HL-60 (cell line): ENCODE measurements at regions not wholly inside any gene's neighbourhood (a gene's known extent, or its start where the extent isn't known, plus 50 kb on each side); places are given as distances from the start of the nearest gene placed in this dataset.

Experiments
- DNase-seq, 2 experiments: peaks; one replicate each; pipeline ENCODE4 v3.0.0-alpha.2; 2010 to 2020; ENCODE audit warnings: low read depth in 1 of 2, low spot score in 1 of 2
- H3K27ac ChIP-seq: fragments of 250-450 bp; sonication (Bioruptor Pico); replicated peaks from 2 replicates; pipeline ENCODE4 v1.5.1; 2020; ENCODE audit warnings: mild to moderate bottlenecking, moderate library complexity
- H3K27me3 ChIP-seq: fragments of 250-450 bp; sonication (Bioruptor Pico); 2 replicates; pipeline ENCODE4 v1.5.1; 2021; ENCODE audit warnings: mild to moderate bottlenecking, moderate library complexity; ENCODE audit not compliant: insufficient read depth, poor library complexity, severe bottlenecking
- H3K4me3 ChIP-seq: replicated peaks from 2 replicates; pipeline ENCODE4 v1.5.1; 2011; ENCODE audit warnings: mild to moderate bottlenecking, control low read depth, low read length; ENCODE audit not compliant: insufficient read depth
- GABPA ChIP-seq: IDR thresholded peaks from 2 replicates; pipeline ENCODE4 v1.6.1; 2012; ENCODE audit warnings: low read depth
- POLR2AphosphoS5 ChIP-seq: IDR thresholded peaks from 2 replicates; pipeline ENCODE4 v1.6.1; 2012; ENCODE audit warnings: low read depth
- SPI1 ChIP-seq: IDR thresholded peaks from 2 replicates; pipeline ENCODE4 v1.6.1; 2012; ENCODE audit warnings: low read depth, mild to moderate bottlenecking, borderline replicate concordance
- TF ChIP-seq, protein P1 (sequence below): IDR thresholded peaks from 2 replicates; pipeline ENCODE4 v1.6.1; 2012; ENCODE audit warnings: low read depth; ENCODE audit not compliant: insufficient replicate concordance
- TF ChIP-seq, protein P2 (sequence below): IDR thresholded peaks from one replicate; pipeline ENCODE4 v1.5.1; 2011; ENCODE audit warnings: low read length, control low read depth, inconsistent platforms; ENCODE audit not compliant: insufficient read depth

DNA sequence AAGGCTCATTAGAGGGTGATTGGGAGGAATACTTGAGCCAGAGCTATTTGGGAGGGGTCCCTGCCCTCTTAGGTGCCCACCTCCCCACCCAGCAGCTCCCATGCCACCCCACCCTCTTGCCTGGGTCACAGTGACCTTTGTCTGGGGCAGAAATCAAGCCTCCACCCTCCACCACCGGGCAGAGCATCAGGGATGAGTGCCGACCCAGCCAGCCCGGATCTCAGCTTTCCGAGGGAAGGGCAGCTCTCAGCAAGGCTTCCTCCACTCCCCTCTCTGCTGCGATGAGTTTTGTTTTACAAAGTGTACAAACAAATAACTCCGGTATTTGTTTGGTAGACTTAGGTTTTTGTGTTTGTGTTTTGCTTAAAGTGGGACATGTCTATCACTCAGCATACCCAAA is 136.7 kb upstream of the CST7 start:
- no peak for TF ChIP-seq POLR2AphosphoS5
- DNase-seq: no peak
- Histone ChIP-seq H3K27ac (no peak overlapping the region), H3K4me3 (no peak overlapping the region), H3K27me3 (no peaks in the 10 kb centered on the region)

GRCh38 chr20:24813080-24813479 is 136.0 kb upstream of the CST7 start:
- H3K4me3 ChIP-seq: no peak overlapping the region
- TF ChIP-seq, protein P1, sequence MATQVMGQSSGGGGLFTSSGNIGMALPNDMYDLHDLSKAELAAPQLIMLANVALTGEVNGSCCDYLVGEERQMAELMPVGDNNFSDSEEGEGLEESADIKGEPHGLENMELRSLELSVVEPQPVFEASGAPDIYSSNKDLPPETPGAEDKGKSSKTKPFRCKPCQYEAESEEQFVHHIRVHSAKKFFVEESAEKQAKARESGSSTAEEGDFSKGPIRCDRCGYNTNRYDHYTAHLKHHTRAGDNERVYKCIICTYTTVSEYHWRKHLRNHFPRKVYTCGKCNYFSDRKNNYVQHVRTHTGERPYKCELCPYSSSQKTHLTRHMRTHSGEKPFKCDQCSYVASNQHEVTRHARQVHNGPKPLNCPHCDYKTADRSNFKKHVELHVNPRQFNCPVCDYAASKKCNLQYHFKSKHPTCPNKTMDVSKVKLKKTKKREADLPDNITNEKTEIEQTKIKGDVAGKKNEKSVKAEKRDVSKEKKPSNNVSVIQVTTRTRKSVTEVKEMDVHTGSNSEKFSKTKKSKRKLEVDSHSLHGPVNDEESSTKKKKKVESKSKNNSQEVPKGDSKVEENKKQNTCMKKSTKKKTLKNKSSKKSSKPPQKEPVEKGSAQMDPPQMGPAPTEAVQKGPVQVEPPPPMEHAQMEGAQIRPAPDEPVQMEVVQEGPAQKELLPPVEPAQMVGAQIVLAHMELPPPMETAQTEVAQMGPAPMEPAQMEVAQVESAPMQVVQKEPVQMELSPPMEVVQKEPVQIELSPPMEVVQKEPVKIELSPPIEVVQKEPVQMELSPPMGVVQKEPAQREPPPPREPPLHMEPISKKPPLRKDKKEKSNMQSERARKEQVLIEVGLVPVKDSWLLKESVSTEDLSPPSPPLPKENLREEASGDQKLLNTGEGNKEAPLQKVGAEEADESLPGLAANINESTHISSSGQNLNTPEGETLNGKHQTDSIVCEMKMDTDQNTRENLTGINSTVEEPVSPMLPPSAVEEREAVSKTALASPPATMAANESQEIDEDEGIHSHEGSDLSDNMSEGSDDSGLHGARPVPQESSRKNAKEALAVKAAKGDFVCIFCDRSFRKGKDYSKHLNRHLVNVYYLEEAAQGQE: no peak
- TF ChIP-seq, protein P2, sequence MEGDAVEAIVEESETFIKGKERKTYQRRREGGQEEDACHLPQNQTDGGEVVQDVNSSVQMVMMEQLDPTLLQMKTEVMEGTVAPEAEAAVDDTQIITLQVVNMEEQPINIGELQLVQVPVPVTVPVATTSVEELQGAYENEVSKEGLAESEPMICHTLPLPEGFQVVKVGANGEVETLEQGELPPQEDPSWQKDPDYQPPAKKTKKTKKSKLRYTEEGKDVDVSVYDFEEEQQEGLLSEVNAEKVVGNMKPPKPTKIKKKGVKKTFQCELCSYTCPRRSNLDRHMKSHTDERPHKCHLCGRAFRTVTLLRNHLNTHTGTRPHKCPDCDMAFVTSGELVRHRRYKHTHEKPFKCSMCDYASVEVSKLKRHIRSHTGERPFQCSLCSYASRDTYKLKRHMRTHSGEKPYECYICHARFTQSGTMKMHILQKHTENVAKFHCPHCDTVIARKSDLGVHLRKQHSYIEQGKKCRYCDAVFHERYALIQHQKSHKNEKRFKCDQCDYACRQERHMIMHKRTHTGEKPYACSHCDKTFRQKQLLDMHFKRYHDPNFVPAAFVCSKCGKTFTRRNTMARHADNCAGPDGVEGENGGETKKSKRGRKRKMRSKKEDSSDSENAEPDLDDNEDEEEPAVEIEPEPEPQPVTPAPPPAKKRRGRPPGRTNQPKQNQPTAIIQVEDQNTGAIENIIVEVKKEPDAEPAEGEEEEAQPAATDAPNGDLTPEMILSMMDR: no peak
- TF ChIP-seq SPI1 (no peak), GABPA (no peak), POLR2AphosphoS5 (no peak)
- no peaks in the 10 kb centered on the region for H3K27me3 ChIP-seq
- no peak overlapping the region for H3K27ac ChIP-seq
- no peak for DNase-seq

DNA sequence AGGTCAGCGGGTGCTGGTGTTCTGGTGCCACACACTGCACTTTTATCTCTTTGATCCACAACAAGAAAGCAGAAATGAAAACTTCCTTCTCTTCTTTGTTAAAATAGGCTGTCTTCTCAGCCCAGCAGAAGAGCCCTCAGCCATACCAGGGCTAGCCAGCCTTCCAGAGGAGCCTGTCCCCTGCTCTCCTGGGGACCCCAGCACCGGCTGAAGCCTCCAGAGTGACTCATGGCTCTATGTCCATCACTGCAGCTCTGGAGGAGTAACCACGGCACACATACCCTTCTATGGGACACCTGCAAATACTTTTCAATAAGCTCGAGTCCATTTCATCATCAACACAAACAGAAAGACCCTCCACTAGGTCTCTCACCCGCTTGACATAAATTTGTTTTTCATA is 135.6 kb upstream of the CST7 start:
- H3K27me3 ChIP-seq: no peaks in the 10 kb centered on the region
- H3K4me3 ChIP-seq: no peak overlapping the region
- no peak for DNase-seq
- no peak overlapping the region for H3K27ac ChIP-seq
- TF ChIP-seq, protein P2: no peak
- TF ChIP-seq, protein P1: no peak
- TF ChIP-seq SPI1 (no peak), GABPA (no peak), POLR2AphosphoS5 (no peak)

DNA sequence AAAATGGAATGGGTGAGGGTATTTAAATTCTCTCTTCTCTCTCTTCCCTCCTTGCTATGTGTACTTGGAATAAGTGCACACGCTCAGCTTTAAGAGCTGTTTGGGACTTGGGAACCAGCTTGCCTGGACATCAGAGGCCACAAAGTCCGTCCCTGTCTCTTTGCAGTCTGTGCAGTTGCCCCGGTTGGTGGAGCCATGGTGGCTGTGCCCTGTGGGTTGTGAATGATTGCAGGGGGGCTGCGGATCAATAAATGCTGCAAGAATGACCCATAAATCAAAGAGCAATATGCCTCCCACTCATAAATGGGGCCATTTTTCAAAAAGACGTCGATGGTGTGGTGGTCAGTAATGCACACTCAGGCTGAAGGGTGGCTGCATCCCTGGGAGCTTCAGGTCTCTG is 135.1 kb upstream of the CST7 start:
- no peaks in the 10 kb centered on the region for H3K27me3 ChIP-seq
- TF ChIP-seq, protein P2: no peak
- TF ChIP-seq GABPA (no peak), SPI1 (no peak), POLR2AphosphoS5 (no peak)
- TF ChIP-seq, protein P1: no peak
- no peak overlapping the region for H3K4me3 ChIP-seq
- no peak overlapping the region for H3K27ac ChIP-seq
- DNase-seq: no peak
